GM19239 (cell line): ENCODE measurements at regions not wholly inside any gene's neighbourhood (a gene's known extent, or its start where the extent isn't known, plus 50 kb on each side); places are given as distances from the start of the nearest gene placed in this dataset.
"Not testable (repeated sequence)": the region's sequence is repeated elsewhere in the genome, so short reads cannot be mapped to it uniquely, and the experiment has no call there.

Experiments
- DNase-seq: peaks from one replicate; pipeline ENCODE4 v3.0.0; 2011; ENCODE audit warnings: low spot score; ENCODE audit not compliant: insufficient read length
- FAIRE-seq: peaks from 2 replicates; lab custom pipeline; 2011; peaks lifted over from hg19 to GRCh38; lab: Jason Lieb, UNC

GRCh38 chr1:8122477-8123407 lies 96.6 kb upstream of the ERRFI1 start:
- no peak for FAIRE-seq
- no peak for DNase-seq

GRCh38 chr1:8122160-8122476 lies 96.0 kb upstream of the ERRFI1 start:
- FAIRE-seq (no peak), DNase-seq (no peak)

GRCh38 chr1:8121261-8122159 lies 95.4 kb upstream of the ERRFI1 start:
- FAIRE-seq: peak; percentile 18

GRCh38 chr1:8120693-8121260 lies 94.7 kb upstream of the ERRFI1 start:
- DNase-seq: no peak
- no peak for FAIRE-seq

More at GRCh38 chr1:8121261-8122159, 95.4 kb upstream of the ERRFI1 start:
- no peak for DNase-seq

DNA sequence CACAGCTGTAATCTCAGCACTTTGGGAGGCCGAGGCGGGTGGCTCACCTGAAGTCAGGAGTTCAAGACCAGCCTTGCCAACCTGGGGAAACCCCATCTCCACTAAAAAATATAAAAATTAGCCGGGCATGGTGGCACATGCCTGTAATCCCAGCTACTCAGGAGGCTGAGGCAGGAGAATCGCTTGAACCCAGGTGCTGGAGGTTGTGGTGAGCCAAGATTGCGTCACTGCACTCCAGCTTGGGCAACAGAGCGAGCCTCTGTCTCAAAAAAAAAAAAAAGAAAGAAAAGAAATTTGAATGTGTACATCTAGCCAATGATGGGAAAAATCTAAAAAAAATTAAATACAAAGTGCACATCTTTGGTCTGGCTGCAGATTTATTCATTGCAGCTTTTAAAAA lies 92.6 kb upstream of the ERRFI1 start:
- DNase-seq, FAIRE-seq: not testable (repeated sequence)

- FAIRE-seq (no peak), DNase-seq (no peak)
Measured at GRCh38 chr1:8118031-8118451, 91.9 kb upstream of the ERRFI1 start.

- DNase-seq: no peak
- FAIRE-seq: no peak
Measured at GRCh38 chr1:8116894-8117264, 90.8 kb upstream of the ERRFI1 start.

GRCh38 chr1:8115769-8116167 lies 89.7 kb upstream of the ERRFI1 start:
- DNase-seq (no peak), FAIRE-seq (no peak)

DNA sequence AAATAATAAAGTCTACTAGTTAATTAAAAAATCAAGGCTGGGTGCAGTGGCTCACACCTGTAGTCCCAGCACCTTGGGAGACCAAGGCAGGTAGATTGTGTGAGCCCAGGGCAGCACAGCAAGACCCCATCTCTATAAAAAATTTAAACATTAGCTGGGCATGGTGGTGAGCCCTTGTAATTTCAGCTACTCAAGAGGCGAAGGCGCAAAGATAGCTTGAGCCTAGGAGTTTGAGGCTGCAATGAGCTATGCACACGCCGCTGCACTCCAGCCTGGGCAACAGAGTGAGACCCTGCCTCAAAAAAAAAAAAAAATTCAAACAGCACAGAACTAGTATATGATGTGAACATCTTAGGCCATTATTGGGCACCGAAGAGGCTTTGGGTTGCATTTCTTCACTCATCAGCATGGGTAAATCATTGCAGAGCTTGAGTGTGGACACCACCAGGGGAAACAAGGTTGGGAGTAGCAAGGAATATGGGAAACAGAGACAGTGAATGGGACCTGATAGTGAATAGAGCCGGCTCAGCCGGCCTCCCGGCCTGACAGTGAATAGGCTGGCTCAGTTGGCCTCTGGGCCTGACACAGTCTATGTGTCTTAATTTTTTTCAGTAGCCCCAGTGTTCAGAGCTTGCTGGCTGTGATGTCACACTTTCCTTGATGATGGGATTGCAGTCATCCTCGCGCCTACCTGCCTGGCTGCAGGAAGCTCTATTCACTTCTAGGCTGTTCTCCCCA lies 89.1 kb upstream of the ERRFI1 start:
- FAIRE-seq (no peak), DNase-seq (no peak)

DNA sequence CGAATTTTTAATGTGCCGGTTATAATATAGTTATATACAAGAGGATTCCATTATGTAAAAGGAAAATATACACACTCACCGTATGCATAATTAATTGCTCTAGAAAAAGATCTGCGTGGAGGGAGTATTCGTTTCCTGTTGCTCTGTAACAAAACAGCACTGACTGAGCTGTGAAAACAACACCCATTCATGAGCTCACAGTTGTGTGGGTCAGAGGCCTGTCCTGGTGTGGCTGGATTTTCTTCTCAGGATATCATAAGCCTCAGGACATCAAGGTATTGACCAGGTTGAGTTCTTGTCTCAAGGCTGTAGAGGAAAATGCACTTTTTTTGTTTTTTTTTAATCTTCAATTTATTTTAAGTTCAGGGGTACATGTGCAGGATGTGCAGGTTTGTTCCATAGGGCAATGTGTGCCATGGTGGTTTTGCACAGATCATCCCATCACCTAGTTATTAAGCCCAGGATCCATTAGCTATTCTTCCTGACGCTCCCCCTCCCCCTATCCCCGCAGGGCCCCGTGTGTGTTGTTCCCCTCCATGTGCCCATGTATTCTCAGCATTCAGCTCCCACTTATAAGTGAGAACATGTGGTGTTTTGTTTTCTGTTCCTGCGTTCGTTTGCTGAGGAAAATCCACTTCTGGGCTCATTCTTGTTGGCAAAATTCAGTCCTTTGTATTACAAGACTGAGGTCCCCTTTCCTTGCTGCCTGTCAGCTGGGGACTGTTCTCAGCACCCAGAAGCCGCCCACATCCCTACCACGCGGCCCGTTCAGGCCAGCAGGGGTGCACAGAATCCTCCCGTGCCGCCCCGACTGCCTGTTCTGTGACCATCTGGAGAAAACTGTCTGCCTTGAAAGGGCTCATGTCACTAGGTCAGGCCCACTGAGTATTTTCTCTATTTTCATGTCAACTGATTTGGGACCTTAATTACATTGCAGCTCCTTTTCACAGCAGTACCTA lies 87.4 kb upstream of the ERRFI1 start:
- no peak for DNase-seq

DNA sequence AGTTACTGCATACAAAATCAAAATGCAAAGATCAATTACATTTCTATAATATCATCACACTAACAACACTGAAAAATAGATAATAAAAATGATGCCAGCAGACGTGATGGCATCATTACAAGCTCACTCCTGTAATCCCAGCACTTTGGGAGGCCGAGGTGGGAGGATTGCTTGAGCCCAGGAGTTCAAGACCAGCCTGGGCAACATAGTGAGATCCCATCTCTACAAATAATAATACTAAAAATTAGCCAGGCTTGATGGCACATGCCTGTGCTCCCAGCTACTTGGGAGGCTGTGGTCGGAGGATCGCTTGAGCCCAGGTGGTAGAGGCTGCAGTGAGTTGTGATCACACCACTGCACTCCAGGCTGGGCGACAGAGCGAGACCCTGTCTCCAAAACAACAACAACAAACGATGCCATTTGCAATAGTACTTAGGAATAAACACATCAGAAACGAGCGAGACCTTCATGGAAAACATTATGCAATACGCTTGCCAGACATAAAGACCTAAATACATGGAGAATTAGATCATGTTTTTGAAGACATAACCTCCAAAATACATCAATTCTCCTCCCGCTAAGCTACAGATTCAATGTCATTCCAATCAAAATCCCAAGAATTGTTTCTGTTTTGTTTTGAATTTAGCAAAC lies 86.6 kb upstream of the ERRFI1 start:
- DNase-seq: no peak
- FAIRE-seq: no peak

More for the DNA sequence above, 87.4 kb upstream of the ERRFI1 start:
- FAIRE-seq: no peak

DNA sequence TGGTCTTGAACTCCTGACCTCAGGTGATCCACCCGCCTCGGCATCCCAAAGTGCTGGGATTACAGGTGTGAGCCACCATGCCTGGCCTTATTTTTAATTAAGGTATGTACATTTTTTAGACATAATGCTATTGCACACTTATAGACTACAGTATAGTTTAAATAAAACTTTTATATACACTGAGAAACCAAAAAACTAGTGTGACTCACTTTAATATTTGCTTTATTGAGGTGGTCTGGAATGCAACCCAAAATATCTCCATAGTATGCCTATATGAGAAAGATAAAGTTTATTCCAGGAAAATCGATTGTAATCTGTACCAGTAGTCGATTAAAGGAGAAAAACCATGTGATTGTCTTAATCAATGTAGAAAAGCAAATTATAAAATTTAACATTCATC lies 85.5 kb upstream of the ERRFI1 start:
- DNase-seq: no peak
- no peak for FAIRE-seq

GRCh38 chr1:8109216-8109615 lies 83.1 kb upstream of the ERRFI1 start:
- DNase-seq (no peak), FAIRE-seq (no peak)

DNA sequence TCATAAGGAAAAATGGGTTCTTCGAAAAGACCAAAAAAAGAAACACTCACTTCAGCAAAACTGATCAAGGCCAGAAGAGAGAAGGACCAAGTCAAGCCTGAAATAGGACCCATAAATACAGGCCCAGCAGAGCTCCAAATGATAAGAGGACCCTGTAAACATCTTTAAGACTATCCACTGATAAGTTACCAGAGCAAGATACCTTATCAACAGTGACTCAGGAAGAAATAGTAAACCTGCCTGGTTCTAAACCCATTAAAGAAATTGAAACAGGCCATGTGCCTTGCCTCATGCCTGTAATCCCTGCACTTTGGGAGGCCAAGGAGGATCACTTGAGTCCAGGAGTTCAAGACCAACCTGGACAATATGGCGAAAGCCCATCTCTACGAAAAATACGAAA lies 81.8 kb upstream of the ERRFI1 start:
- DNase-seq (no peak), FAIRE-seq (no peak)

DNA sequence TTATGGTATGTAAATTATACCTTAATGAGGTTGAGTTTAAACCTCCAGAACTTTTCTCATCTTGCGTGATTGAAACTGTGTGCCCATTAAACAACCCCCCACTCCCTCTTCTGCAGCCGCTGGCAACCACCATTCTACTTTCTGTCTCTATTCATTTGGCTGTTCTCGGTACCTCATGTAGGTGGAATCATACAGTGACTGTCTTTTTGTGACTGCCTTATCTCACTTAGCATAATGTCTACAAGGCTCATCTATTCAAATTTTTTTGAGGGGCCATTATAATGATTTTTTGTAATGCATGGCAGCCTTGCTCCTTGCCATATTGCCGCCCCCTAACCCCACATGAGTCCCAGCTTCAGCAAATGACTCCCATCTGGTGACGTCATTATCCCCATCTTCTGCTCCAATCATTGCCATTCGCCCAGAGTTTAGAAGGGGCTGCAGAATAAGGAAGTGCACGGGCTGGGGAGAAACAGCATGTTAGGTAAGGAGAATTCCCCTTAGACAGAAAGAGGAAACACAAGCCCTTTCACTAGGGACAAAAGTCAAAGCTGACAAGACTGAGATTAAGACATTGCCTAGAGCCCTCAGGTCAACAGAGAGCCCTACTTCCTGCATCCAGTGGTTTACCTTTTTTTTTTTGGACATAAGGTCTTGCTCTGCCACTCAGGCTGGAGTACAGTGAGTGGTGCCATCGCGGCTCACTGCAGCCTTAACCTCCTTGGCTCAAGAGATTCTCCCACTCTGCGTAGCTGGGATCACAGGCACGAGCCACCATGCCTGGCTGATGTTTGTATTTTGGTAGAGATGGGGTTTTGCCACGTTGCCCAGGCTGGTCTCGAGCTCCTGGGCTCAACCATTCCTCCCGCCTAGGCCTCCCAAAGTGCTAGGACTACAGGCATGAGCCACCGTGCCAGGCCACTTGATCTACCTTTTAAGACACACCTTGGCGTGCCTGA lies 78.4 kb upstream of the ERRFI1 start:
- no peak for DNase-seq
- peak; percentile 31 for FAIRE-seq

- FAIRE-seq: peak; percentile 48
Measured at GRCh38 chr1:8097908-8098307, 71.8 kb upstream of the ERRFI1 start.

DNA sequence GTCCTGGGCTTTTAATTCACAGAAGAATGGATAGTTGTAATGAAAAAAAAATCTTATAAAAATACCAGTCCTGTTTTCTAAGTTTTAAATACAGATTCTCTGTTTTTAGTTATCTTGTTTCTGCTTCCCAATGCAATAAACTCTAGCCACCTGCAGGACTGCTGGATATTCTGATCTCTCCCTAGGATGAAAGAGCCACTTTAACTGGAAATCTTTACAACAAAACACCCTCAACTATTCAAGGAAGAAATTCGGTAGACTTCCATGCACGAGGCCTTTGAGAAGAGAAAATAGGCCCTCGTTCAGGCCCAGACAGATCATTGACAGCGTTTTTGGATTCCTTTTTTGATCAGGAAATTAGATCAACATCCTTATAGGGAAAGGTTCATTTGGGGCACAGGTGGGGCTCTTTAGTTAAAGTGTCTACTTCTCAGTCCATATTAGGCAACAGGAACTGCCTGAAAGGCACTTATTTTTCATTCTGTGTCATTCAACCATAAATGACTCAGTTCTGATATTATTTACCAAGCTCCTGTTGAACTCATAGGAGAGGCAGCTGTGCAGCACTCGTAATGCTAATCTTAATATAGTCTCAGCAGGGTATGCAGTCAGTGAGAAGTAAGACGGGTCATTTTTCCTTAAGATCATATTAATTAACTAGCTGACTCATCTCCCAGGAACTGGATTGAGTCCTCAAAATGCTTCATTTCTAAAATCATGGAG lies 71.1 kb upstream of the ERRFI1 start:
- DNase-seq (peak; percentile 27), FAIRE-seq (peak; percentile 76)

More at GRCh38 chr1:8097908-8098307, 71.8 kb upstream of the ERRFI1 start:
- DNase-seq: no peak
